Keratinocyte (primary cell): ENCODE measurements at regions not wholly inside any gene's neighbourhood (a gene's known extent, or its start where the extent isn't known, plus 50 kb on each side); places are given as distances from the start of the nearest gene placed in this dataset.

ENCODE experiments used
- DNase-seq: peaks from one replicate; pipeline ENCODE4 v3.0.0-alpha.2; 2011; ENCODE audit warnings: low read depth, missing footprints, low spot score
- FAIRE-seq: peaks from 2 replicates; lab custom pipeline; 2011; peaks lifted over from hg19 to GRCh38; lab: Jason Lieb, UNC
- H2AFZ ChIP-seq: 2 replicates; pipeline ENCODE4 v1.6.0; 2012; ENCODE audit warnings: low read length, control low read depth, inconsistent platforms; ENCODE audit not compliant: control insufficient read depth
- H3K27ac ChIP-seq: 2 replicates; pipeline ENCODE4 v1.5.1; 2011; ENCODE audit warnings: low read length; ENCODE audit not compliant: control insufficient read depth, insufficient read depth
- H3K27me3 ChIP-seq: 3 replicates; pipeline ENCODE4 v1.6.0; 2011; ENCODE audit warnings: low read length; ENCODE audit not compliant: control insufficient read depth, insufficient read depth; ENCODE audit errors: extremely low read depth
- H3K36me3 ChIP-seq, 2 experiments: 2 replicates in 1 of 2; 3 replicates in 1 of 2; pipeline ENCODE4 v1.5.1; 2011; ENCODE audit warnings: low read length in 2 of 2, mild to moderate bottlenecking in 1 of 2; ENCODE audit not compliant: control insufficient read depth in 2 of 2, insufficient read depth in 2 of 2; ENCODE audit errors: extremely low read depth in 1 of 2
- H3K4me1 ChIP-seq: 3 replicates; pipeline ENCODE4 v1.5.1; 2011; ENCODE audit warnings: low read length; ENCODE audit not compliant: control insufficient read depth, insufficient read depth; ENCODE audit errors: extremely low read depth
- H3K4me2 ChIP-seq: 3 replicates; pipeline ENCODE4 v1.6.0; 2011; ENCODE audit warnings: low read depth, low read length; ENCODE audit not compliant: control insufficient read depth, insufficient read depth; ENCODE audit errors: extremely low read depth
- H3K4me3 ChIP-seq, 3 experiments: fragments of 200-600 bp in 1 of 3; sonication (generic) in 1 of 3; 2 replicates in 2 of 3; 3 replicates in 1 of 3; pipeline ENCODE4 v1.5.1; 2011 to 2016; ENCODE audit warnings: low read length in 3 of 3, mild to moderate bottlenecking in 3 of 3, control low read depth in 2 of 3, inconsistent platforms in 1 of 3, low read depth in 1 of 3, mixed read lengths in 1 of 3, mixed run types in 1 of 3, moderate library complexity in 1 of 3; ENCODE audit not compliant: control insufficient read depth in 2 of 3, insufficient read depth in 2 of 3; ENCODE audit errors: extremely low read depth in 1 of 3
- H3K79me2 ChIP-seq: 2 replicates; pipeline ENCODE4 v1.6.0; 2012; ENCODE audit warnings: low read length; ENCODE audit not compliant: control insufficient read depth, insufficient read depth
- H3K9ac ChIP-seq: 3 replicates; pipeline ENCODE4 v1.6.0; 2011; ENCODE audit warnings: low read length; ENCODE audit not compliant: control insufficient read depth, insufficient read depth; ENCODE audit errors: extremely low read depth
- H3K9me1 ChIP-seq: 3 replicates; pipeline ENCODE4 v1.6.0; 2011; ENCODE audit warnings: low read length; ENCODE audit not compliant: control insufficient read depth, insufficient read depth; ENCODE audit errors: extremely low read depth
- H3K9me3 ChIP-seq: 2 replicates; pipeline ENCODE4 v1.5.1; 2012; ENCODE audit warnings: low read depth, low read length; ENCODE audit not compliant: control insufficient read depth
- H4K20me1 ChIP-seq: 3 replicates; pipeline ENCODE4 v1.6.0; 2011; ENCODE audit warnings: low read length; ENCODE audit not compliant: control insufficient read depth, insufficient read depth; ENCODE audit errors: extremely low read depth
- EZH2 ChIP-seq: IDR thresholded peaks from one replicate; pipeline ENCODE4 v1.6.1; 2012; ENCODE audit warnings: inconsistent platforms, mild to moderate bottlenecking, low read length, moderate library complexity
- dilution Hi-C: fragments of 300-500 bp; cut with MboI; formaldehyde crosslinking; loops from one replicate; pipeline ENCODE4 v1.7.0; 2020; ENCODE audit warnings: low sequenced_read_pairs; ENCODE audit not compliant: extremely low pct_ligation_motif_present
- TF ChIP-seq, protein P1 (sequence below), 3 experiments: IDR thresholded peaks in 1 of 3; conservative IDR thresholded peaks in 1 of 3; optimal IDR thresholded peaks in 1 of 3; 2 replicates in 2 of 3; 3 replicates in 1 of 3; pipeline versions ENCODE3 to v1.5.1; 2011; ENCODE audit warnings: low read length in 3 of 3, mild to moderate bottlenecking in 3 of 3, moderate library complexity in 2 of 3, control low read depth in 1 of 3, inconsistent platforms in 1 of 3; ENCODE audit not compliant: insufficient read depth in 2 of 3; ENCODE audit errors: extremely low read depth in 1 of 3

- Histone ChIP-seq H2AFZ (no peak overlapping the region), H3K79me2 (no peaks in the 10 kb centered on the region), H4K20me1 (no peaks in the 10 kb centered on the region), H3K36me3 (no peaks in the 10 kb centered on the region), H3K27ac (no peak overlapping the region), H3K9ac (no peak overlapping the region), H3K27me3 (no peaks in the 10 kb centered on the region), H3K4me2 (no peak overlapping the region), H3K9me1 (no peaks in the 10 kb centered on the region), H3K4me3 (no peak overlapping the region), H3K4me1 (no peaks in the 10 kb centered on the region), H3K9me3 (no peaks in the 10 kb centered on the region)
- dilution Hi-C loops, result no loop called here
- FAIRE-seq (no peak), DNase-seq (no peak)
- TF ChIP-seq, protein P1, sequence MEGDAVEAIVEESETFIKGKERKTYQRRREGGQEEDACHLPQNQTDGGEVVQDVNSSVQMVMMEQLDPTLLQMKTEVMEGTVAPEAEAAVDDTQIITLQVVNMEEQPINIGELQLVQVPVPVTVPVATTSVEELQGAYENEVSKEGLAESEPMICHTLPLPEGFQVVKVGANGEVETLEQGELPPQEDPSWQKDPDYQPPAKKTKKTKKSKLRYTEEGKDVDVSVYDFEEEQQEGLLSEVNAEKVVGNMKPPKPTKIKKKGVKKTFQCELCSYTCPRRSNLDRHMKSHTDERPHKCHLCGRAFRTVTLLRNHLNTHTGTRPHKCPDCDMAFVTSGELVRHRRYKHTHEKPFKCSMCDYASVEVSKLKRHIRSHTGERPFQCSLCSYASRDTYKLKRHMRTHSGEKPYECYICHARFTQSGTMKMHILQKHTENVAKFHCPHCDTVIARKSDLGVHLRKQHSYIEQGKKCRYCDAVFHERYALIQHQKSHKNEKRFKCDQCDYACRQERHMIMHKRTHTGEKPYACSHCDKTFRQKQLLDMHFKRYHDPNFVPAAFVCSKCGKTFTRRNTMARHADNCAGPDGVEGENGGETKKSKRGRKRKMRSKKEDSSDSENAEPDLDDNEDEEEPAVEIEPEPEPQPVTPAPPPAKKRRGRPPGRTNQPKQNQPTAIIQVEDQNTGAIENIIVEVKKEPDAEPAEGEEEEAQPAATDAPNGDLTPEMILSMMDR (optimal IDR thresholded peaks at IDR 0.05 in 1 of 3, IDR thresholded peaks at IDR 0.05 in 1 of 3, conservative IDR thresholded peaks at IDR 0.05 in 1 of 3; ENCODE audit: extremely low read depth in 1 of 3, insufficient read depth in 2 of 3, low read length in 3 of 3), result no peak
- no peak for TF ChIP-seq EZH2
Observed at GRCh38 chr5:109922381-109922995, 232.8 kb downstream of the MAN2A1 start.

- FAIRE-seq (no peak), DNase-seq (no peak)
- Histone ChIP-seq H3K4me3 (no peak overlapping the region), H2AFZ (no peak overlapping the region), H3K36me3 (no peaks in the 10 kb centered on the region), H3K9me1 (no peaks in the 10 kb centered on the region), H3K9me3 (no peaks in the 10 kb centered on the region), H3K9ac (no peak overlapping the region), H3K27me3 (no peaks in the 10 kb centered on the region), H3K4me2 (no peak overlapping the region), H3K4me1 (no peaks in the 10 kb centered on the region), H3K79me2 (no peaks in the 10 kb centered on the region), H3K27ac (no peak overlapping the region), H4K20me1 (no peaks in the 10 kb centered on the region)
- dilution Hi-C loops, result no loop called here
- TF ChIP-seq, protein P1 (optimal IDR thresholded peaks at IDR 0.05 in 1 of 3, IDR thresholded peaks at IDR 0.05 in 1 of 3, conservative IDR thresholded peaks at IDR 0.05 in 1 of 3; ENCODE audit: extremely low read depth in 1 of 3, insufficient read depth in 2 of 3, low read length in 3 of 3), result no peak
- no peak for TF ChIP-seq EZH2
Observed at GRCh38 chr5:109923205-109923604, 233.5 kb downstream of the MAN2A1 start.
